H1 (cell line): ENCODE measurements at regions not wholly inside any gene's neighbourhood (a gene's known extent, or its start where the extent isn't known, plus 50 kb on each side); places are given as distances from the start of the nearest gene placed in this dataset.

ENCODE experiments used
- CTCF ChIA-PET: fragments of 300-600 bp; sonication (Branson Sonifier 250); formaldehyde crosslinking; loops from one replicate; lab custom pipeline; 2021; ENCODE audit not compliant: partially characterized antibody; lab: Charles Lee
- POLR2A ChIA-PET: fragments of 300-600 bp; sonication (Branson Sonifier 250); formaldehyde crosslinking; loops from one replicate; lab custom pipeline; 2021; ENCODE audit warnings: inconsistent platforms; ENCODE audit not compliant: partially characterized antibody; lab: Charles Lee
- DNase-seq, 2 experiments: peaks; one replicate each; pipeline versions ENCODE4 v3.0.0 to v3.0.0-alpha.2; 2010 to 2022; ENCODE audit warnings: low spot score in 2 of 2, low read depth in 1 of 2, mixed read lengths in 1 of 2
- FAIRE-seq: peaks from 2 replicates; lab custom pipeline; 2011; peaks lifted over from hg19 to GRCh38; lab: Jason Lieb, UNC
- H2AFZ ChIP-seq: 2 replicates; pipeline ENCODE4 v1.8.1; 2012; ENCODE audit warnings: low read length, inconsistent platforms
- H2AK5ac ChIP-seq: 2 replicates; pipeline ENCODE4 v1.6.1; 2013; ENCODE audit warnings: low read depth, low read length
- H2BK120ac ChIP-seq: replicated peaks from 2 replicates; pipeline ENCODE3; 2013; ENCODE audit warnings: low read depth, low read length, inconsistent platforms
- H2BK12ac ChIP-seq: 2 replicates; pipeline ENCODE4 v1.6.1; 2013; ENCODE audit warnings: low read depth, low read length
- H2BK15ac ChIP-seq: 2 replicates; pipeline ENCODE4 v1.6.1; 2013; ENCODE audit warnings: low read length
- H2BK20ac ChIP-seq: 2 replicates; pipeline ENCODE4 v1.6.1; 2013; ENCODE audit warnings: low read length
- H2BK5ac ChIP-seq: 2 replicates; pipeline ENCODE4 v1.6.1; 2013; ENCODE audit warnings: low read depth, low read length
- H3K14ac ChIP-seq: 2 replicates; pipeline ENCODE4 v1.6.1; 2013; ENCODE audit warnings: inconsistent platforms; ENCODE audit not compliant: insufficient read length
- H3K18ac ChIP-seq: 2 replicates; pipeline ENCODE4 v1.6.1; 2013; ENCODE audit warnings: low read length; ENCODE audit errors: extremely low read depth
- H3K23ac ChIP-seq: 2 replicates; pipeline ENCODE4 v1.6.1; 2013; ENCODE audit warnings: inconsistent platforms; ENCODE audit not compliant: insufficient read length
- H3K23me2 ChIP-seq: 2 replicates; pipeline ENCODE4 v1.6.1; 2013; ENCODE audit warnings: low read depth, low read length
- H3K27ac ChIP-seq: 2 replicates; pipeline ENCODE4 v1.6.1; 2011; ENCODE audit warnings: low read depth, low read length, inconsistent platforms
- H3K27me3 ChIP-seq, 4 experiments: replicated peaks in 1 of 4; 1 replicate in 1 of 4; 2 replicates in 3 of 4; pipeline versions ENCODE4 v1.6.1 to v1.8.1; 2011 to 2013; ENCODE audit warnings: low read length in 3 of 4, mild to moderate bottlenecking in 3 of 4, inconsistent platforms in 2 of 4, mixed read lengths in 2 of 4, moderate library complexity in 1 of 4; ENCODE audit not compliant: control insufficient read depth in 3 of 4, insufficient read depth in 3 of 4; ENCODE audit errors: extremely low read depth in 1 of 4
- H3K36me3 ChIP-seq, 4 experiments: 2 replicates each; pipeline versions ENCODE4 v1.6.1 to v1.8.1; 2011 to 2013; ENCODE audit warnings: mild to moderate bottlenecking in 4 of 4, low read length in 3 of 4, moderate library complexity in 2 of 4, control low read depth in 1 of 4, inconsistent platforms in 1 of 4; ENCODE audit not compliant: insufficient read depth in 4 of 4, control insufficient read depth in 2 of 4
- H3K4ac ChIP-seq: replicated peaks from 2 replicates; pipeline ENCODE3; 2013; ENCODE audit warnings: low read length, low read depth, mixed read lengths, inconsistent platforms; ENCODE audit not compliant: insufficient read length
- H3K4me1 ChIP-seq, 4 experiments: replicated peaks in 1 of 4; 1 replicate in 1 of 4; 2 replicates in 3 of 4; pipeline versions ENCODE4 v1.6.1 to v1.8.1; 2011 to 2013; ENCODE audit warnings: low read length in 3 of 4, inconsistent platforms in 2 of 4, mixed read lengths in 1 of 4; ENCODE audit not compliant: insufficient read depth in 4 of 4, control insufficient read depth in 3 of 4
- H3K4me2 ChIP-seq, 2 experiments: 2 replicates each; pipeline versions ENCODE4 v1.6.1 to v1.8.1; 2011 to 2013; ENCODE audit warnings: low read depth in 2 of 2, low read length in 2 of 2, control low read depth in 1 of 2, inconsistent platforms in 1 of 2, mild to moderate bottlenecking in 1 of 2; ENCODE audit not compliant: insufficient read depth in 1 of 2
- H3K4me3 ChIP-seq, 4 experiments: fragments of 200-600, 300-600 bp in 1 of 4; sonication (generic), shearing (Covaris generic), sonication (Bioruptor Twin) in 1 of 4; 2 replicates each; pipeline versions ENCODE4 v1.5.1 to v1.8.1; 2011 to 2016; ENCODE audit warnings: low read length in 4 of 4, low read depth in 3 of 4, control low read depth in 2 of 4, inconsistent platforms in 2 of 4, mild to moderate bottlenecking in 2 of 4, mixed read lengths in 1 of 4, moderate library complexity in 1 of 4; ENCODE audit not compliant: insufficient read depth in 2 of 4; ENCODE audit errors: extremely low read depth in 1 of 4
- H3K56ac ChIP-seq: replicated peaks from 2 replicates; pipeline ENCODE3; 2013; ENCODE audit warnings: low read depth, mild to moderate bottlenecking, mixed read lengths, low read length, inconsistent platforms; ENCODE audit not compliant: insufficient read length
- H3K79me1 ChIP-seq: 2 replicates; pipeline ENCODE4 v1.6.1; 2013; ENCODE audit warnings: low read depth, low read length, control low read depth
- H3K79me2 ChIP-seq, 2 experiments: 2 replicates each; pipeline versions ENCODE4 v1.6.1 to v1.8.1; 2012 to 2013; ENCODE audit warnings: low read length in 2 of 2, mild to moderate bottlenecking in 2 of 2, inconsistent platforms in 1 of 2; ENCODE audit not compliant: insufficient read depth in 2 of 2, control insufficient read depth in 1 of 2
- H3K9ac ChIP-seq, 4 experiments: replicated peaks in 1 of 4; 1 replicate in 1 of 4; 2 replicates in 3 of 4; pipeline versions ENCODE4 v1.6.1 to v1.8.1; 2011 to 2013; ENCODE audit warnings: low read depth in 3 of 4, low read length in 3 of 4, control low read depth in 2 of 4, mild to moderate bottlenecking in 2 of 4, moderate library complexity in 2 of 4, inconsistent platforms in 1 of 4; ENCODE audit errors: extremely low read depth in 1 of 4
- H3K9me3 ChIP-seq, 2 experiments: 2 replicates each; pipeline versions ENCODE4 v1.6.1 to v1.8.1; 2012 to 2013; ENCODE audit warnings: mild to moderate bottlenecking in 2 of 2, moderate library complexity in 2 of 2, control low read depth in 1 of 2, inconsistent platforms in 1 of 2, low read depth in 1 of 2, low read length in 1 of 2, mixed read lengths in 1 of 2; ENCODE audit not compliant: insufficient read depth in 2 of 2
- H4K20me1 ChIP-seq, 2 experiments: replicated peaks in 1 of 2; 2 replicates each; pipeline versions ENCODE3 to v1.8.1; 2011 to 2013; ENCODE audit warnings: inconsistent platforms in 2 of 2, low read length in 2 of 2, mild to moderate bottlenecking in 1 of 2; ENCODE audit not compliant: insufficient read depth in 2 of 2, control insufficient read depth in 1 of 2
- H4K5ac ChIP-seq: 2 replicates; pipeline ENCODE4 v1.6.1; 2013; ENCODE audit warnings: low read length, low read depth, mixed read lengths, inconsistent platforms; ENCODE audit not compliant: insufficient read length
- H4K8ac ChIP-seq: 2 replicates; pipeline ENCODE4 v1.8.0; 2013; ENCODE audit warnings: mild to moderate bottlenecking, moderate library complexity, low read length, inconsistent platforms; ENCODE audit not compliant: insufficient read depth; ENCODE audit errors: extremely low read depth
- H4K91ac ChIP-seq: replicated peaks from 2 replicates; pipeline ENCODE3; 2013; ENCODE audit warnings: low read length, mixed read lengths, inconsistent platforms; ENCODE audit not compliant: insufficient read length
- BACH1 ChIP-seq: IDR thresholded peaks from 2 replicates; pipeline ENCODE4 v1.6.1; 2012; ENCODE audit warnings: low read length, improper control_type of control experiment
- CBX5 ChIP-seq: fragments of 300-800, 300-1000 bp; sonication (generic); IDR thresholded peaks from 2 replicates; pipeline ENCODE4 v1.7.1; 2016; ENCODE audit warnings: antibody characterized with exemption, low read length, low read depth
- CHD1 ChIP-seq: IDR thresholded peaks from 2 replicates; pipeline ENCODE4 v1.6.1; 2012; ENCODE audit warnings: low read depth, low read length, improper control_type of control experiment
- CREB1 ChIP-seq: IDR thresholded peaks from 2 replicates; pipeline ENCODE4 v1.6.1; 2012; ENCODE audit warnings: inconsistent platforms
- JUN ChIP-seq: IDR thresholded peaks from 2 replicates; pipeline ENCODE4 v1.6.1; 2011; ENCODE audit warnings: low read depth, mild to moderate bottlenecking, improper control_type of control experiment, low read length
- NANOG ChIP-seq: IDR thresholded peaks from 2 replicates; pipeline ENCODE4 v1.6.1; 2011; ENCODE audit warnings: low read length, low read depth, mild to moderate bottlenecking, inconsistent platforms; ENCODE audit not compliant: insufficient read depth, poor library complexity, severe bottlenecking
- POU5F1 ChIP-seq: IDR thresholded peaks from 2 replicates; pipeline ENCODE4 v1.6.1; 2011; ENCODE audit warnings: low read depth, mild to moderate bottlenecking, low read length, moderate library complexity
- RFX5 ChIP-seq: IDR thresholded peaks from 2 replicates; pipeline ENCODE4 v1.6.1; 2011; ENCODE audit warnings: low read depth, low read length, improper control_type of control experiment, borderline replicate concordance
- RNF2 ChIP-seq: fragments of 200-900, 300-1000 bp; sonication (generic); IDR thresholded peaks from 2 replicates; pipeline ENCODE4 v1.7.1; 2016; ENCODE audit warnings: borderline replicate concordance, low read depth, mild to moderate bottlenecking, antibody characterized with exemption, low read length; ENCODE audit not compliant: poor library complexity, severe bottlenecking; ENCODE audit errors: missing control alignments
- SAP30 ChIP-seq: fragments of 300-600 bp; sonication (generic); IDR thresholded peaks from 2 replicates; pipeline ENCODE4 v1.7.1; 2012; ENCODE audit warnings: low read length, moderate library complexity, mild to moderate bottlenecking, inconsistent platforms; ENCODE audit not compliant: insufficient read depth, insufficient replicate concordance
- SIX5 ChIP-seq: IDR thresholded peaks from 2 replicates; pipeline ENCODE4 v1.6.1; 2011; ENCODE audit warnings: mild to moderate bottlenecking, low read depth, low read length
- SP2 ChIP-seq: IDR thresholded peaks from 2 replicates; pipeline ENCODE4 v1.6.1; 2012; ENCODE audit warnings: mild to moderate bottlenecking, low read length, inconsistent platforms
- TBP ChIP-seq: IDR thresholded peaks from 2 replicates; pipeline ENCODE4 v1.6.1; 2011; ENCODE audit warnings: low read depth, low read length, improper control_type of control experiment
- TEAD4 ChIP-seq: IDR thresholded peaks from 2 replicates; pipeline ENCODE4 v1.6.1; 2012; ENCODE audit warnings: low read depth, low read length, inconsistent platforms, mixed read lengths
- YY1 ChIP-seq: IDR thresholded peaks from 2 replicates; pipeline ENCODE4 v1.6.1; 2011; ENCODE audit warnings: low read depth, mild to moderate bottlenecking, low read length
- WGBS, 2 experiments: shearing (Covaris generic) in 1 of 2; methylation state at CpG; one replicate each; pipeline versions ENCODE4 v1.1.6 to v1.1.7; 2013 to 2015; ENCODE audit warnings: low lambda C conversion rate in 2 of 2, mixed read lengths in 2 of 2, inconsistent platforms in 1 of 2, low coverage in 1 of 2, missing lambda C conversion rate in 1 of 2; ENCODE audit not compliant: insufficient replicate concordance in 2 of 2, insufficient coverage in 1 of 2, insufficient read length in 1 of 2; ENCODE audit errors: extremely low coverage in 1 of 2, missing lambda C conversion rate in 1 of 2; 5-methylcytosine and 5-hydroxymethylcytosine counted together
- TF ChIP-seq, protein P1 (sequence below): IDR thresholded peaks from 2 replicates; pipeline ENCODE4 v1.6.1; 2012; ENCODE audit warnings: inconsistent platforms

DNA sequence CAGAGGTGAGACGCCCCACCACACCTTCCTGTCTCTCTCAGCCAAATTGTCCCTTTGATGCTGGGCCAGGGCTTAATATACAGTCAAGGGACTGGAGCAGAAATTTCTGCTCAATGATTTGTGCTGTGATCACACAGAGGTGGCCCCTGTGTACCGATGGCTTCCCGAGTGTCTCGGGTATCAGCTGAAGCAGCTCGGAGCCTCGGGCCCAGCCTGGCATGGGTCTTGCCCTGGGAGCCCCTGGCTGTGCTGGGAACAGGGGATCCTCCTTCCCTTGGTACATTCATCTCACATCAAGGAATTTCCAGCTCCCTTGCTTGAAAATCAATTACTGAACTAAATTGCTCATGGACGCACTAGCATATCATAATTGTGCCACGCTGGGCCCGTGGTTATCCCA, 148.8 kb upstream of the C1orf174 start:
- H3K79me2 ChIP-seq, result no peaks in the 10 kb centered on the region
- ChIA-PET POLR2A (no interaction called here), CTCF (no interaction called here)
- H2BK12ac ChIP-seq, result no peak overlapping the region
- FAIRE-seq, result no peak
- H3K4me2 ChIP-seq, result no peak overlapping the region
- H3K14ac ChIP-seq, result no peak overlapping the region
- H3K18ac ChIP-seq, result no peak overlapping the region
- H4K5ac ChIP-seq, result no peak overlapping the region
- H3K4ac ChIP-seq, result no peak overlapping the region
- no peaks in the 10 kb centered on the region; a peak in 1 of 7 replicates for H3K4me1 ChIP-seq
- H2AK5ac ChIP-seq, result no peak overlapping the region
- DNase-seq, result no peak
- H2BK120ac ChIP-seq, result no peak overlapping the region
- no peak overlapping the region for H2BK20ac ChIP-seq
- H3K23ac ChIP-seq, result no peak overlapping the region
- no peaks in the 10 kb centered on the region for H3K9me3 ChIP-seq
- 82% methylated on average over 9 of the region's 9 CpGs; no CpG with 5 or more reads in 1 of the 2 experiments for WGBS, 2 experiments
- H2BK15ac ChIP-seq, result no peak overlapping the region
- H4K91ac ChIP-seq, result no peak overlapping the region
- no peak overlapping the region for H3K4me3 ChIP-seq
- H3K79me1 ChIP-seq, result no peaks in the 10 kb centered on the region
- H4K8ac ChIP-seq, result no peak overlapping the region
- no peaks in the 10 kb centered on the region for H3K36me3 ChIP-seq
- no peak overlapping the region for H3K27ac ChIP-seq
- peaks cover 0 to 3% (median 0%) of the 10 kb centered on the region in 4 experiments; a peak in 1 of 7 replicates for H3K27me3 ChIP-seq
- no peak overlapping the region for H2AFZ ChIP-seq
- no peak overlapping the region for H3K56ac ChIP-seq
- no peaks in the 10 kb centered on the region for H4K20me1 ChIP-seq
- no peak overlapping the region for H2BK5ac ChIP-seq
- no peak overlapping the region for H3K9ac ChIP-seq
- no peaks in the 10 kb centered on the region for H3K23me2 ChIP-seq
- TF ChIP-seq YY1 (no peak), SP2 (no peak), TBP (no peak), BACH1 (no peak), TEAD4 (no peak), NANOG (no peak), RNF2 (no peak), SAP30 (no peak), CBX5 (no peak), CHD1 (no peak), POU5F1 (no peak), SIX5 (no peak), JUN (no peak), RFX5 (no peak), CREB1 (no peak)
- TF ChIP-seq, protein P1, sequence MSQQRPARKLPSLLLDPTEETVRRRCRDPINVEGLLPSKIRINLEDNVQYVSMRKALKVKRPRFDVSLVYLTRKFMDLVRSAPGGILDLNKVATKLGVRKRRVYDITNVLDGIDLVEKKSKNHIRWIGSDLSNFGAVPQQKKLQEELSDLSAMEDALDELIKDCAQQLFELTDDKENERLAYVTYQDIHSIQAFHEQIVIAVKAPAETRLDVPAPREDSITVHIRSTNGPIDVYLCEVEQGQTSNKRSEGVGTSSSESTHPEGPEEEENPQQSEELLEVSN, result no peak
